HG02623 (cell line): ENCODE measurements at regions not wholly inside any gene's neighbourhood (a gene's known extent, or its start where the extent isn't known, plus 50 kb on each side); places are given as distances from the start of the nearest gene placed in this dataset.
A peak's percentile ranks its signal among the peaks of the same experiment; 100 is the strongest.
"Not testable (repeated sequence)": the region's sequence is repeated elsewhere in the genome, so short reads cannot be mapped to it uniquely, and the experiment has no call there.

Experiments used
- ATAC-seq: cut with Tn5 transposase; IDR thresholded peaks from one replicate; pipeline ENCODE4 v1.9.1; 2021; ENCODE audit warnings: moderate library complexity; ENCODE audit not compliant: unreplicated experiment

- not testable (repeated sequence) for ATAC-seq
These were observed 499.5 kb upstream of the SGCD start for GRCh38 chr5:155827508-155827815.

GRCh38 chr5:155827949-155828348 lies 499.0 kb upstream of the SGCD start:
- ATAC-seq: peak; percentile 83

GRCh38 chr5:155831491-155831890 lies 495.5 kb upstream of the SGCD start:
- no peak for ATAC-seq

- no peak for ATAC-seq
These were observed 493.7 kb upstream of the SGCD start for GRCh38 chr5:155833287-155833686.

- no peak for ATAC-seq
These were observed 492.5 kb upstream of the SGCD start for GRCh38 chr5:155834271-155834975.

GRCh38 chr5:155836089-155836803 lies 490.7 kb upstream of the SGCD start:
- no peak for ATAC-seq

GRCh38 chr5:155838394-155838793 lies 488.6 kb upstream of the SGCD start:
- ATAC-seq: no peak

- no peak for ATAC-seq
These were observed 487.5 kb upstream of the SGCD start for GRCh38 chr5:155839251-155840037.

GRCh38 chr5:155844542-155844941 lies 482.4 kb upstream of the SGCD start:
- no peak for ATAC-seq

GRCh38 chr5:155850370-155850769 lies 476.6 kb upstream of the SGCD start:
- no peak for ATAC-seq

GRCh38 chr5:155866971-155867370 lies 460.0 kb upstream of the SGCD start:
- no peak for ATAC-seq

- ATAC-seq: no peak
These were observed 459.4 kb upstream of the SGCD start for GRCh38 chr5:155867522-155868088.

- ATAC-seq: no peak
These were observed 456.3 kb upstream of the SGCD start for GRCh38 chr5:155870636-155871035.

- ATAC-seq: no peak
These were observed 455.3 kb upstream of the SGCD start for GRCh38 chr5:155871623-155872022.

GRCh38 chr5:155872629-155873220 lies 454.2 kb upstream of the SGCD start:
- ATAC-seq: no peak

- ATAC-seq: no peak
These were observed 447.9 kb upstream of the SGCD start for GRCh38 chr5:155878991-155879575.

GRCh38 chr5:155884041-155884440 lies 442.9 kb upstream of the SGCD start:
- no peak for ATAC-seq

GRCh38 chr5:155885199-155885598 lies 441.8 kb upstream of the SGCD start:
- no peak for ATAC-seq

GRCh38 chr5:155886311-155887031 lies 440.5 kb upstream of the SGCD start:
- ATAC-seq: no peak

- ATAC-seq: no peak
These were observed 431.5 kb upstream of the SGCD start for GRCh38 chr5:155895484-155895883.
